Mucosa of descending colon (tissue), 3 donors: ENCODE measurements at regions not wholly inside any gene's neighbourhood (a gene's known extent, or its start where the extent isn't known, plus 50 kb on each side); places are given as distances from the start of the nearest gene placed in this dataset.
A peak's percentile ranks its signal among the peaks of the same experiment; 100 is the strongest.

Source experiments
- ATAC-seq: fragments of 200-7000 bp; cut with Tn5 transposase; one replicate; pipeline ENCODE4 v1.9.1; 2020; ENCODE audit warnings: mild to moderate bottlenecking, moderate library complexity
- DNase-seq, 3 donors: peaks; one replicate each; pipeline ENCODE4 v3.0.0-alpha.2; 2020
- H3K36me3 ChIP-seq: fragments of 200-600 bp; one replicate; pipeline ENCODE4 v1.8.0; 2021; ENCODE audit warnings: low read depth, mild to moderate bottlenecking
- H3K4me1 ChIP-seq: fragments of 200-600 bp; one replicate; pipeline ENCODE4 v1.8.0; 2021; ENCODE audit warnings: low read depth, mild to moderate bottlenecking
- H3K4me3 ChIP-seq: fragments of 200-600 bp; one replicate; pipeline ENCODE4 v1.8.0; 2021; ENCODE audit warnings: mild to moderate bottlenecking
- H3K9me3 ChIP-seq: fragments of 200-600 bp; one replicate; pipeline ENCODE4 v1.8.0; 2021; ENCODE audit warnings: mild to moderate bottlenecking
- CTCF ChIP-seq: fragments of 200-600 bp; IDR thresholded peaks from one replicate; pipeline ENCODE4 v1.8.0; 2022; ENCODE audit warnings: antibody characterized with exemption, mild to moderate bottlenecking
- intact Hi-C, 2 donors: fragments of 100-400 bp; cut with DNase I in 1 of 2; cut with micrococcal nuclease in 1 of 2; formaldehyde crosslinking; loops; one replicate each; pipeline versions ENCODE4 v1.11.0 to v1.11.1; 2022; cut with DNase I, micrococcal nuclease
- donor health status: DM: no; HTN: no; CAD: no; lungs with moderate emphysema.
- donor health status: DM: no; HTN: no; CAD: no.
- donor health status: DM: no; HTN: yes; CAD: no.

DNA sequence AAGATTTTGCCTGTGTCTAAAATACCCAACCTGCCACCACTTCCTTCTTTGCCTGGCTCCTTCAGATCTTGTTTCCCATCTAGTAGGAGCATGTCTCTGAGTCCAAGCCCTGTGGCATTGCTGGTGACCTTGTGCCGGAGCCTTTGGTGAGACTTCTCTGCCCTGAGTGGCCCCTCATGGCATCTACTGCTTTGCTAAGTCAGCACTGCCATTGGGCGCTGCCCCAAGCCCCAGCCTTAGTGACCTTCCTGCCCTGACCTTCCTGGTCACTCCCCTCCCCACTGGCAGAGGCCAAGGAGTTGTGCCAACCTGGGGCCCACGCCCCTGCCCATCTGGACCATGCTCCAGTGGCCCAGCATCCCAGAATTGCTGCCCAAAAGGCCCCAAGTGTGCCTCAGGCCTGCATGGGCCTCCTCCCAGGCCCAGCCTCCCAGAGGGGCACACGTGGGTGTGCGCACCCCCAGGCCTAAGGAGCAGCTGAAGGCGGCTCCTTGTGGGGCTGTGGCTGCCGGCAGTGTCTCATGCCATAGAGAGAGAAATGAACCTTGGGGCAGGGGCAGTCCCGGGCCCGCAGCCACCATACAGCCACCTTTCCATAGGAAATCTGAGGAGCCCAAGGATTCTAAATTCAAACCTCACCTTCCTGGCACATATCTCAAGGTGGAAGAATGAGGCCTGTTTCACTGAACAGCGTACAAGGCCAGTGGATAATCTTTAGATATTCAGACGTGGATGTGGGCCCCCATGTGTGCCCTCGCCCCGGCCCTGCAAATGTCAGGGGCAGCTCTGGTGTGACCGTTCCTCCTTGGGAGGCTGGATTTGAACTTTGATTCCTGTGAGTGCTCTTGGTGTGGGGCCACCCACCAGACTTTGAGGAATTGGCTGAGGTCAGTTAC, 100.2 kb upstream of the SLC66A3 start:
- DNase-seq (no peak), ATAC-seq (no peak)
- no peak for TF ChIP-seq CTCF
- no peaks in the 10 kb centered on the region for H3K4me1 ChIP-seq
- H3K4me3 ChIP-seq: no peak overlapping the region
- intact Hi-C loops: no loop called here
- H3K36me3 ChIP-seq: no peaks in the 10 kb centered on the region
- no peaks in the 10 kb centered on the region for H3K9me3 ChIP-seq

- H3K9me3 ChIP-seq: peaks cover 3% of the 10 kb centered on the region
- no peak for TF ChIP-seq CTCF
- DNase-seq (no peak), ATAC-seq (no peak)
- H3K4me3 ChIP-seq: no peak overlapping the region
- no peaks in the 10 kb centered on the region for H3K36me3 ChIP-seq
- intact Hi-C loops: no loop called here
- H3K4me1 ChIP-seq: no peaks in the 10 kb centered on the region
These were observed 99.5 kb upstream of the SLC66A3 start for GRCh38 chr2:11055679-11056215.

DNA sequence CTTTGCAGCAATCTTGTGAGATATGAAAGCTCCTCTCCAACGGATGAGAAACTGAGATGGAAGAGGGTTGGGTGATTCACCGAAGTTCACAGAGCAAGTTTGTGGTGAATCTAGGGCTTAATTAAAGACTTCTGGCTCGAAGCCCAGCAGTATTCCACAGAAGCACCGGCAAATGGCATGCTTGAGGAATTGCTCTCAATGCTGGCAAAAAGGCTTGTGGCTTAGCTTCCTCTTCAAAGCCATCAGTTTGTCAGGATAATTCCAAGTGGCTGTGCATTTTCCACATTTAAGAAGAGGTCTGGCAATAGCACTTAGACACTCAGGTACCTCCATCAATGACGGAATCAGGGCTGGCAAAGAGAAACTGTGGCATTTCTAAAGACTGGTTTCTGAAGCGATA, 98.7 kb upstream of the SLC66A3 start:
- DNase-seq: peak in 1 of 3 donors; percentile 20
- peaks cover 8% of the 10 kb centered on the region for H3K9me3 ChIP-seq
- TF ChIP-seq CTCF: no peak
- H3K4me3 ChIP-seq: no peak overlapping the region
- ATAC-seq: no peak
- intact Hi-C loops: no loop called here
- no peaks in the 10 kb centered on the region for H3K36me3 ChIP-seq
- no peaks in the 10 kb centered on the region for H3K4me1 ChIP-seq

GRCh38 chr2:11057031-11057430, 98.2 kb upstream of the SLC66A3 start:
- no peak for TF ChIP-seq CTCF
- Histone ChIP-seq H3K9me3 (peaks cover 13% of the 10 kb centered on the region), H3K36me3 (no peaks in the 10 kb centered on the region), H3K4me1 (no peaks in the 10 kb centered on the region), H3K4me3 (no peak overlapping the region)
- no peak for DNase-seq
- ATAC-seq: no peak
- intact Hi-C loops: no loop called here

DNA sequence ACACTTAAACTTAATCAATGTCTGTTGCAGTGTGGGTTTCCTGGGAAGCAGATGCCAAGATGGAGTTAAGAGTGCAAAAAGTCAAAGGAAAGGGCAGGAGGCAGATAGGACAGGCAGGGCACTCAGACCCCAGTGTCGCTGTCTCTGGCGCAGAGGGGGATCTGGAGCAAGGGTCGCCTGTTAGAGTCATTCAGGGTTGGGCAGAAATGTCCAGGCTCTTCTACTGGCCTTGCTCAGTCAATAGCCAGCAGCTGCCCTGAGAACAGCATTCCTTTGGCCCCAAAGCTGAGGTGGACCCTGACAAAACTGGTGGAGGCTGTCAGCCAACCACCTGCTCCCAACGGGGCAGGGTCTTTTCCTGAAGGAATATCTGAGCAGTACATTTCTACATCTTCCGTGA, 97.1 kb upstream of the SLC66A3 start:
- peaks cover 17% of the 10 kb centered on the region for H3K9me3 ChIP-seq
- intact Hi-C loops: no loop called here
- ATAC-seq (no peak), DNase-seq (no peak)
- no peak for TF ChIP-seq CTCF
- no peaks in the 10 kb centered on the region for H3K4me1 ChIP-seq
- no peaks in the 10 kb centered on the region for H3K36me3 ChIP-seq
- no peak overlapping the region for H3K4me3 ChIP-seq
